IMR-90 (cell line): ENCODE measurements at regions not wholly inside any gene's neighbourhood (a gene's known extent, or its start where the extent isn't known, plus 50 kb on each side); places are given as distances from the start of the nearest gene placed in this dataset.

Experiments
- ATAC-seq: fragments of 200-7000 bp; cut with Tn5 transposase; 2 replicates; pipeline ENCODE4 v1.9.1; 2020; ENCODE audit warnings: low read depth, mild to moderate bottlenecking, moderate library complexity
- BruUV-seq: library from RNA; stranded (reverse); fragments of 400-500 nt; replicated peaks from 2 replicates; lab custom pipeline; 2021; lab: Mats Ljungman, UMichigan
- CTCF ChIA-PET: fragments of 300-600 bp; formaldehyde crosslinking; extraction: SDS; loops from one replicate; lab custom pipeline; 2021; ENCODE audit warnings: antibody characterized with exemption; lab: Yijun Ruan, JAX
- POLR2A ChIA-PET: fragments of 300-600 bp; sonication (Branson Sonifier 250); formaldehyde crosslinking; loops from one replicate; lab custom pipeline; 2022; ENCODE audit warnings: antibody characterized with exemption; ENCODE audit not compliant: unreplicated experiment; lab: Charles Lee
- DNase-seq: peaks from one replicate; pipeline ENCODE4 v3.0.0; 2013
- H2AFZ ChIP-seq: replicated peaks from 2 replicates; pipeline ENCODE3; 2013; ENCODE audit warnings: low read length, mild to moderate bottlenecking; ENCODE audit not compliant: poor library complexity
- H2AK5ac ChIP-seq: 2 replicates; pipeline ENCODE4 v1.6.1; 2013; ENCODE audit warnings: low read depth, low read length, inconsistent platforms
- H2AK9ac ChIP-seq: replicated peaks from 2 replicates; pipeline ENCODE3; 2013; ENCODE audit warnings: mild to moderate bottlenecking, low read depth, low read length, moderate library complexity; ENCODE audit not compliant: poor library complexity
- H2BK120ac ChIP-seq: 2 replicates; pipeline ENCODE4 v1.6.1; 2013; ENCODE audit warnings: low read depth, low read length, inconsistent platforms
- H2BK15ac ChIP-seq: 3 replicates; pipeline ENCODE4 v1.6.1; 2013; ENCODE audit warnings: low read depth, low read length, inconsistent platforms
- H2BK20ac ChIP-seq: 2 replicates; pipeline ENCODE4 v1.6.1; 2013; ENCODE audit warnings: low read depth, mild to moderate bottlenecking, inconsistent platforms, low read length, moderate library complexity
- H2BK5ac ChIP-seq: 2 replicates; pipeline ENCODE4 v1.6.1; 2013; ENCODE audit warnings: mild to moderate bottlenecking, low read depth, low read length, inconsistent platforms; ENCODE audit not compliant: poor library complexity, severe bottlenecking
- H3K14ac ChIP-seq: replicated peaks from 2 replicates; pipeline ENCODE4 v1.6.1; 2013; ENCODE audit warnings: low read depth, low read length, inconsistent platforms
- H3K18ac ChIP-seq: 2 replicates; pipeline ENCODE4 v1.6.1; 2013; ENCODE audit warnings: low read depth, low read length, control low read depth
- H3K23ac ChIP-seq: 2 replicates; pipeline ENCODE4 v1.6.1; 2013; ENCODE audit warnings: low read depth, low read length, inconsistent platforms
- H3K27ac ChIP-seq: 2 replicates; pipeline ENCODE4 v1.5.1; 2013; ENCODE audit warnings: mild to moderate bottlenecking, control low read depth, low read length; ENCODE audit not compliant: insufficient read depth
- H3K27me3 ChIP-seq: 2 replicates; pipeline ENCODE4 v1.6.1; 2013; ENCODE audit warnings: low read length; ENCODE audit not compliant: control insufficient read depth, insufficient read depth
- H3K36me3 ChIP-seq: 2 replicates; pipeline ENCODE4 v1.6.1; 2013; ENCODE audit warnings: low read length, mixed read lengths; ENCODE audit not compliant: control insufficient read depth, insufficient read depth
- H3K4ac ChIP-seq: 2 replicates; pipeline ENCODE4 v1.6.1; 2013; ENCODE audit warnings: low read depth, low read length, inconsistent platforms
- H3K4me1 ChIP-seq: 2 replicates; pipeline ENCODE4 v1.6.1; 2013; ENCODE audit warnings: low read length, mixed read lengths; ENCODE audit not compliant: control insufficient read depth, insufficient read depth
- H3K4me2 ChIP-seq: 2 replicates; pipeline ENCODE4 v1.6.1; 2013; ENCODE audit warnings: low read depth, mild to moderate bottlenecking, control low read depth, low read length, moderate library complexity
- H3K4me3 ChIP-seq: 2 replicates; pipeline ENCODE4 v1.5.1; 2013; ENCODE audit warnings: low read depth, mild to moderate bottlenecking, control low read depth, low read length, moderate library complexity; ENCODE audit not compliant: insufficient read depth
- H3K56ac ChIP-seq: 2 replicates; pipeline ENCODE4 v1.6.1; 2013; ENCODE audit warnings: low read length, inconsistent platforms; ENCODE audit not compliant: insufficient read depth; ENCODE audit errors: extremely low read depth
- H3K79me1 ChIP-seq, 2 experiments: 2 replicates each; pipeline ENCODE4 v1.6.1; 2013; ENCODE audit warnings: low read length in 2 of 2, inconsistent platforms in 1 of 2, low read depth in 1 of 2
- H3K9ac ChIP-seq: 2 replicates; pipeline ENCODE4 v1.6.1; 2013; ENCODE audit warnings: low read depth, low read length, control low read depth
- H3K9me1 ChIP-seq: 2 replicates; pipeline ENCODE4 v1.6.1; 2013; ENCODE audit warnings: low read length, inconsistent platforms; ENCODE audit not compliant: insufficient read depth
- H3K9me3 ChIP-seq: 2 replicates; pipeline ENCODE4 v1.6.1; 2013; ENCODE audit warnings: low read length; ENCODE audit not compliant: control insufficient read depth, insufficient read depth
- H4K20me1 ChIP-seq: 2 replicates; pipeline ENCODE4 v1.6.1; 2013; ENCODE audit warnings: low read length, inconsistent platforms; ENCODE audit not compliant: insufficient read depth
- H4K5ac ChIP-seq: 2 replicates; pipeline ENCODE4 v1.6.1; 2013; ENCODE audit warnings: mild to moderate bottlenecking, low read depth, low read length, control low read depth
- H4K8ac ChIP-seq, 2 experiments: 2 replicates each; pipeline ENCODE4 v1.6.1; 2013; ENCODE audit warnings: low read depth in 2 of 2, low read length in 2 of 2, control low read depth in 1 of 2, inconsistent platforms in 1 of 2
- H4K91ac ChIP-seq: 2 replicates; pipeline ENCODE4 v1.6.1; 2013; ENCODE audit warnings: low read depth, low read length, inconsistent platforms; ENCODE audit not compliant: insufficient read depth
- BHLHE40 ChIP-seq: fragments of 150-350 bp; IDR thresholded peaks from 2 replicates; pipeline ENCODE4 v1.6.1; 2016; ENCODE audit warnings: mild to moderate bottlenecking, low read depth, low read length
- CEBPB ChIP-seq: IDR thresholded peaks from 2 replicates; pipeline ENCODE4 v1.6.1; 2012; ENCODE audit warnings: low read depth, low read length, improper control_type of control experiment
- CHD1 ChIP-seq: IDR thresholded peaks from 2 replicates; pipeline ENCODE4 v1.6.1; 2012; ENCODE audit warnings: low read depth, low read length, improper control_type of control experiment
- FOS ChIP-seq: fragments of 150-350 bp; IDR thresholded peaks from 2 replicates; pipeline ENCODE4 v1.6.1; 2016; ENCODE audit warnings: low read depth, low read length
- MAFK ChIP-seq: IDR thresholded peaks from 2 replicates; pipeline ENCODE4 v1.6.1; 2012; ENCODE audit warnings: low read depth, low read length, improper control_type of control experiment
- MAZ ChIP-seq: IDR thresholded peaks from 2 replicates; pipeline ENCODE4 v1.6.1; 2012; ENCODE audit warnings: low read depth, mild to moderate bottlenecking, low read length, improper control_type of control experiment, moderate library complexity, borderline replicate concordance
- MXI1 ChIP-seq: IDR thresholded peaks from 2 replicates; pipeline ENCODE4 v1.6.1; 2012; ENCODE audit warnings: low read depth, mild to moderate bottlenecking, low read length, moderate library complexity, borderline replicate concordance
- NFE2L2 ChIP-seq: fragments of 150-350 bp; IDR thresholded peaks from 2 replicates; pipeline ENCODE4 v1.6.1; 2016; ENCODE audit warnings: low read depth, mild to moderate bottlenecking, low read length
- POLR2A ChIP-seq: IDR thresholded peaks from 2 replicates; pipeline ENCODE4 v1.6.1; 2012; ENCODE audit warnings: mild to moderate bottlenecking, low read depth, low read length
- RAD21 ChIP-seq: IDR thresholded peaks from 2 replicates; pipeline ENCODE4 v1.6.1; 2012; ENCODE audit warnings: low read length, improper control_type of control experiment
- RCOR1 ChIP-seq: IDR thresholded peaks from 2 replicates; pipeline ENCODE4 v1.6.1; 2012; ENCODE audit warnings: mild to moderate bottlenecking, low read length, improper control_type of control experiment; ENCODE audit not compliant: insufficient replicate concordance
- RFX5 ChIP-seq: IDR thresholded peaks from 2 replicates; pipeline ENCODE4 v1.8.0; 2012; ENCODE audit warnings: low read depth, mild to moderate bottlenecking, low read length, moderate library complexity
- SMC3 ChIP-seq: fragments of 150-350 bp; IDR thresholded peaks from 2 replicates; pipeline ENCODE4 v1.6.1; 2016; ENCODE audit warnings: low read depth, mild to moderate bottlenecking, antibody characterized with exemption, low read length, moderate library complexity
- WGBS, 2 experiments: methylation state at CpG; one replicate each; pipeline versions ENCODE4 v1.1.5 to v1.1.7; 2013; ENCODE audit warnings: missing lambda C conversion rate in 2 of 2; ENCODE audit not compliant: insufficient read length in 1 of 2; ENCODE audit errors: extremely low coverage in 2 of 2; 5-methylcytosine and 5-hydroxymethylcytosine counted together
- dilution Hi-C: fragments of 300-500 bp; cut with HindIII; formaldehyde crosslinking; loops from one replicate; pipeline ENCODE4 v1.14.3; 2018; ENCODE audit warnings: low sequenced_read_pairs; ENCODE audit not compliant: unreplicated experiment
- in situ Hi-C: fragments of 300-500 bp; cut with MboI; formaldehyde crosslinking; loops from 3 replicates; pipeline ENCODE4 v1.14.3; 2019; ENCODE audit warnings: low sequenced_read_pairs, inconsistent platforms, mixed read lengths
- intact Hi-C: fragments of 100-400 bp; cut with micrococcal nuclease; formaldehyde crosslinking; loops from 2 replicates; pipeline ENCODE4 v1.10.0; 2022
- TF ChIP-seq, protein P1 (sequence below): fragments of 150-350 bp; IDR thresholded peaks from 2 replicates; pipeline ENCODE4 v1.6.1; 2016; ENCODE audit warnings: low read depth, mild to moderate bottlenecking, low read length, moderate library complexity, borderline replicate concordance
- TF ChIP-seq, protein P2 (sequence below): fragments of 150-350 bp; IDR thresholded peaks from 2 replicates; pipeline ENCODE4 v1.6.1; 2017; ENCODE audit warnings: mild to moderate bottlenecking, antibody characterized with exemption, low read length, low read depth
- TF ChIP-seq, protein P3 (sequence below): conservative IDR thresholded peaks from 2 replicates; pipeline ENCODE4 v1.5.1; 2012; ENCODE audit warnings: mild to moderate bottlenecking, low read depth, low read length, improper control_type of control experiment

DNA sequence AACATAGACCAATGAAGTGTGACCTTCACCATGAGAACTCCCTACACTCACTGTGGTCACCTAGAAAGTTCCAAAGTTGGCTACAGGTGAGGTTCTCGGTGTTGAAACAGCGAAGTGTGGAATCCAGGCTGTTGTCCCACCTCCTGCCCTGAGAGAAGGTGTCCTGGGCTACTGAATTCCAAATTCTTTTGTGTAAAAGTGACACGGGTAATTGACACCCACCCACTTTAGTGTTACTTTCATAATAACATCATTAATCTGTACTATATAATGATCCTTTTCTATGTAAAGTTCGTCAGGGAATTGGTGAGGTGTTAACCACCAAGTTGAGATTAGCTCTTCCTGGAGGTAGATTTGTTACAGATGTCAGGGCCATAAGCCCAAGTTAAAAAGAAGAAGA, 690.7 kb downstream of the RWDD3 start:
- Histone ChIP-seq H3K18ac (no peak overlapping the region), H3K27me3 (no peaks in the 10 kb centered on the region), H2AFZ (no peak overlapping the region), H3K4me3 (no peak overlapping the region), H4K20me1 (no peaks in the 10 kb centered on the region), H4K5ac (no peak overlapping the region), H2BK5ac (no peak overlapping the region), H4K91ac (no peak overlapping the region), H3K4ac (no peak overlapping the region), H3K9ac (no peak overlapping the region), H2AK9ac (no peak overlapping the region), H3K4me2 (no peak overlapping the region), H3K14ac (no peak overlapping the region), H4K8ac (no peak overlapping the region), H3K27ac (no peak overlapping the region), H3K79me1 (no peaks in the 10 kb centered on the region), H3K4me1 (no peaks in the 10 kb centered on the region), H3K56ac (no peak overlapping the region), H3K9me3 (no peaks in the 10 kb centered on the region), H3K36me3 (no peaks in the 10 kb centered on the region), H2AK5ac (no peak overlapping the region), H2BK20ac (no peak overlapping the region), H3K23ac (no peak overlapping the region), H2BK15ac (no peak overlapping the region), H2BK120ac (no peak overlapping the region), H3K9me1 (no peaks in the 10 kb centered on the region)
- intact Hi-C loops (no loop called here), dilution Hi-C loops (no loop called here), in situ Hi-C loops (no loop called here)
- ChIA-PET CTCF (no interaction called here), POLR2A (no interaction called here)
- DNase-seq (no peak), ATAC-seq (no peak)
- no CpG with 5 or more reads among the region's 4 CpGs for WGBS, 2 experiments
- TF ChIP-seq RAD21 = no peak
- TF ChIP-seq NFE2L2 = no peak
- TF ChIP-seq RCOR1 = no peak
- TF ChIP-seq MAFK = no peak
- TF ChIP-seq MXI1 = no peak
- TF ChIP-seq MAZ = no peak
- TF ChIP-seq BHLHE40 = no peak
- TF ChIP-seq FOS = no peak
- no peak for TF ChIP-seq CEBPB
- no peak for TF ChIP-seq CHD1
- TF ChIP-seq, protein P1, sequence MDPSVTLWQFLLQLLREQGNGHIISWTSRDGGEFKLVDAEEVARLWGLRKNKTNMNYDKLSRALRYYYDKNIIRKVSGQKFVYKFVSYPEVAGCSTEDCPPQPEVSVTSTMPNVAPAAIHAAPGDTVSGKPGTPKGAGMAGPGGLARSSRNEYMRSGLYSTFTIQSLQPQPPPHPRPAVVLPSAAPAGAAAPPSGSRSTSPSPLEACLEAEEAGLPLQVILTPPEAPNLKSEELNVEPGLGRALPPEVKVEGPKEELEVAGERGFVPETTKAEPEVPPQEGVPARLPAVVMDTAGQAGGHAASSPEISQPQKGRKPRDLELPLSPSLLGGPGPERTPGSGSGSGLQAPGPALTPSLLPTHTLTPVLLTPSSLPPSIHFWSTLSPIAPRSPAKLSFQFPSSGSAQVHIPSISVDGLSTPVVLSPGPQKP = no peak
- TF ChIP-seq, protein P2, sequence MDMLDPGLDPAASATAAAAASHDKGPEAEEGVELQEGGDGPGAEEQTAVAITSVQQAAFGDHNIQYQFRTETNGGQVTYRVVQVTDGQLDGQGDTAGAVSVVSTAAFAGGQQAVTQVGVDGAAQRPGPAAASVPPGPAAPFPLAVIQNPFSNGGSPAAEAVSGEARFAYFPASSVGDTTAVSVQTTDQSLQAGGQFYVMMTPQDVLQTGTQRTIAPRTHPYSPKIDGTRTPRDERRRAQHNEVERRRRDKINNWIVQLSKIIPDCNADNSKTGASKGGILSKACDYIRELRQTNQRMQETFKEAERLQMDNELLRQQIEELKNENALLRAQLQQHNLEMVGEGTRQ = no peak
- TF ChIP-seq SMC3 = no peak
- TF ChIP-seq, protein P3, sequence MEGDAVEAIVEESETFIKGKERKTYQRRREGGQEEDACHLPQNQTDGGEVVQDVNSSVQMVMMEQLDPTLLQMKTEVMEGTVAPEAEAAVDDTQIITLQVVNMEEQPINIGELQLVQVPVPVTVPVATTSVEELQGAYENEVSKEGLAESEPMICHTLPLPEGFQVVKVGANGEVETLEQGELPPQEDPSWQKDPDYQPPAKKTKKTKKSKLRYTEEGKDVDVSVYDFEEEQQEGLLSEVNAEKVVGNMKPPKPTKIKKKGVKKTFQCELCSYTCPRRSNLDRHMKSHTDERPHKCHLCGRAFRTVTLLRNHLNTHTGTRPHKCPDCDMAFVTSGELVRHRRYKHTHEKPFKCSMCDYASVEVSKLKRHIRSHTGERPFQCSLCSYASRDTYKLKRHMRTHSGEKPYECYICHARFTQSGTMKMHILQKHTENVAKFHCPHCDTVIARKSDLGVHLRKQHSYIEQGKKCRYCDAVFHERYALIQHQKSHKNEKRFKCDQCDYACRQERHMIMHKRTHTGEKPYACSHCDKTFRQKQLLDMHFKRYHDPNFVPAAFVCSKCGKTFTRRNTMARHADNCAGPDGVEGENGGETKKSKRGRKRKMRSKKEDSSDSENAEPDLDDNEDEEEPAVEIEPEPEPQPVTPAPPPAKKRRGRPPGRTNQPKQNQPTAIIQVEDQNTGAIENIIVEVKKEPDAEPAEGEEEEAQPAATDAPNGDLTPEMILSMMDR = no peak
- no peak for TF ChIP-seq POLR2A
- TF ChIP-seq RFX5 = no peak
- no TSS peak for BruUV-seq
